MM.1S (cell line): ENCODE measurements at regions not wholly inside any gene's neighbourhood (a gene's known extent, or its start where the extent isn't known, plus 50 kb on each side); places are given as distances from the start of the nearest gene placed in this dataset.

Experiments used
- CTCF ChIP-seq: fragments of 300-600 bp; sonication (generic); IDR thresholded peaks from 2 replicates; pipeline ENCODE4 v1.5.1; 2016; ENCODE audit warnings: antibody characterized with exemption, low read length, mixed read lengths
- EZH2 ChIP-seq: fragments of 300-600 bp; sonication (generic); optimal IDR thresholded peaks from 2 replicates; pipeline ENCODE3; 2017; ENCODE audit warnings: low read depth, mild to moderate bottlenecking, antibody characterized with exemption, low read length, mixed read lengths
- EZH2phosphoT487 ChIP-seq: fragments of 300-600 bp; sonication (generic); IDR thresholded peaks from 2 replicates; pipeline ENCODE4 v1.6.1; 2018; ENCODE audit warnings: antibody characterized with exemption, low read length

GRCh38 chr5:163330723-163331668 lies 106.4 kb upstream of the CCNG1 start:
- TF ChIP-seq CTCF = no peak
- no peak for TF ChIP-seq EZH2
- TF ChIP-seq EZH2phosphoT487 = no peak
